SJCRH30 (cell line): ENCODE measurements at regions not wholly inside any gene's neighbourhood (a gene's known extent, or its start where the extent isn't known, plus 50 kb on each side); places are given as distances from the start of the nearest gene placed in this dataset.
"Not testable (repeated sequence)": the region's sequence is repeated elsewhere in the genome, so short reads cannot be mapped to it uniquely, and the experiment has no call there.

Experiments used
- DNase-seq, 2 experiments: peaks; one replicate each; pipeline ENCODE4 v3.0.0-alpha.2; 2015 to 2020
- H3K27ac ChIP-seq: fragments of 250-450 bp; sonication (Bioruptor Pico); 2 replicates; pipeline ENCODE4 v1.5.1; 2020; ENCODE audit warnings: mild to moderate bottlenecking, moderate library complexity
- H3K27me3 ChIP-seq: fragments of 250-450 bp; sonication (Bioruptor Pico); 2 replicates; pipeline ENCODE4 v1.5.1; 2020; ENCODE audit warnings: mild to moderate bottlenecking, moderate library complexity
- H3K36me3 ChIP-seq: fragments of 250-450 bp; sonication (Bioruptor Pico); 2 replicates; pipeline ENCODE4 v1.5.1; 2020; ENCODE audit warnings: mild to moderate bottlenecking, moderate library complexity
- H3K4me1 ChIP-seq: fragments of 250-450 bp; sonication (Bioruptor Pico); 2 replicates; pipeline ENCODE4 v1.5.1; 2020; ENCODE audit warnings: mild to moderate bottlenecking, moderate library complexity
- H3K4me3 ChIP-seq: fragments of 250-450 bp; sonication (Bioruptor Pico); 2 replicates; pipeline ENCODE4 v1.5.1; 2020; ENCODE audit warnings: mild to moderate bottlenecking, moderate library complexity
- H3K9me3 ChIP-seq: fragments of 250-450 bp; sonication (Bioruptor Pico); replicated peaks from 2 replicates; pipeline ENCODE4 v1.5.1; 2020; ENCODE audit warnings: mild to moderate bottlenecking, moderate library complexity

DNA sequence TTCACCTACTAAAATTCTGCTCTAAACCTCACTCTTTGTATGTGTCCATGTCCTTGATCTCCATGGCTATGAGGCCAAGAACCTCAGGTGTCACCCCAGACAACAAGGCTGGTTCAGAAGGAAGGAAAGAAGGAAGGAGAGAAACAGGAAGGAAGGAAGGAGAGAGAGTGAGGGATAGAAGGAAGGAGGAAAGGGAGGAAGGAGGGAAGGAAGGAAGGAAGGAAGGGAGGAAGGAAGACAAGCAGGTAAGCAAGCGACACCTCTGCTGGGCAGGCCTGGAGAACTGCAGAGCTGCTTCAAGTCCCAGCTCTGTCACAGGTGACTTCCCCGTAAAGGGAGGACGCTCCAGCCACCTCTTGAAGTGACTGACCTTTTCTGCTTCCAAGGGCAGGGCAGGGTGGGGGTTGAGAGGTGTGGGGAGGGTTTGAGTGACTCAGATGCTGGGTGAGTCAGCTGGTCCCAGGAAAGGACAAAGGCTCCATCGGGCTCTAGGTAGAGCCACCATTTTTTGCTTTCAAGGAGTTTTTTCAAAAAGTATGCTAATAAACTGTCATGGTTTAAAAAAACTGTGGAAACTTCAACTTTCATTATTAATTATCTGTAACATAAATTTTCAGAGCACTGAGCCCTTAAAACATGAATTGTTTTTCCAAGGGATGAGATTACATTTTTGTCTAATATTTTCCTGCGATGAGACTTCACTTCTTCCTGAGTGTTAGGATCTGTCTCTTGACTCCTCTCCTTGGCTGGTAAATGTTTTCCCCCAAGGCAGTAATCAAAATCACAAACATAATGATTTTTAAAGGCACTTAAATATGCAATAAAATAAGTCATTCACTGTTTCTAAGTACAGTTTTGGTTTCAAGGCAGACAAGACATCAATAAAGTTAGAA is 90.1 kb upstream of the L3MBTL4 start:
- no peak for DNase-seq
- H3K4me1 ChIP-seq = no peaks in the 10 kb centered on the region
- no peaks in the 10 kb centered on the region for H3K27me3 ChIP-seq
- no peaks in the 10 kb centered on the region for H3K9me3 ChIP-seq
- no peak overlapping the region for H3K4me3 ChIP-seq
- no peaks in the 10 kb centered on the region for H3K36me3 ChIP-seq
- no peak overlapping the region for H3K27ac ChIP-seq

DNA sequence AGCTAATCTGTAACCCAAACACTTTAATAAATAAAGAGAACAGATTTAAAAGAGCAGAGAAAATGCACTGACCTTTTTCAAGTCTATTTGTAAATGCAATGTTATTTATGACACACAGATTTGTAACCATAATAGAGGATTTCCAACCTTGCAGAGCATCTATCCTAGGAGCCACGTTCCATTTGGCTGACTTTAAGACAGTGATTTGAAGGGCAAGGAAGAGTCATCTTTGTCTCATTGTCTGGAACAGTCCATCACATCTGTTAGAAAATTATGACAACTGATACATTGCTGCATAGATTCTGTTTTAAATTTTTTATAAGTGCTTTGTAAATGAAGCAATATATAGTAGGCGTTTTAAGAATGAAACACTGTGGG is 90.8 kb upstream of the L3MBTL4 start:
- no peaks in the 10 kb centered on the region for H3K27me3 ChIP-seq
- H3K4me1 ChIP-seq = no peaks in the 10 kb centered on the region
- no peak overlapping the region for H3K27ac ChIP-seq
- no peaks in the 10 kb centered on the region for H3K9me3 ChIP-seq
- no peaks in the 10 kb centered on the region for H3K36me3 ChIP-seq
- no peak overlapping the region for H3K4me3 ChIP-seq
- DNase-seq = no peak

DNA sequence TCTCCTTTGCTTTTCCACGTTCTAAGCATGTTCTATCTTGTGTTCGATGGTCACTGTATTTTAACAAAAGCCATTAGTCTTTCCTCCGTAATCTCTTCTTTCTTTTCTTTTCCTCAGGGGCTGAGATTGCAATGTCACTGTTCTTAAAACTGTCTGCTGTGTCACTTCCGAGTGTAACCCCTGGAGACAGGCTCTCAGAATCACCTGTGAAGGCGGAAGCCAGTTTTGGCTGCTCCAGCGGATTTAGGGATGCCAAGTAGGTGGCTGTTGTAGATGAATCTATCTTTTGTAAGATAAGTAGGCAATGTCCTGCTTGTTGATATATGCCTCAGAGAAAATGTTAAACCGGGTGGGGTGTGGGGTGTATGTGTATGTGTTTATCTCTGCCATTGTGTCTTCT is 94.7 kb upstream of the L3MBTL4 start:
- H3K4me3 ChIP-seq = no peak overlapping the region
- no peak overlapping the region for H3K27ac ChIP-seq
- H3K36me3 ChIP-seq = no peaks in the 10 kb centered on the region
- no peaks in the 10 kb centered on the region for H3K27me3 ChIP-seq
- H3K4me1 ChIP-seq = no peaks in the 10 kb centered on the region
- no peak for DNase-seq
- no peaks in the 10 kb centered on the region for H3K9me3 ChIP-seq

DNA sequence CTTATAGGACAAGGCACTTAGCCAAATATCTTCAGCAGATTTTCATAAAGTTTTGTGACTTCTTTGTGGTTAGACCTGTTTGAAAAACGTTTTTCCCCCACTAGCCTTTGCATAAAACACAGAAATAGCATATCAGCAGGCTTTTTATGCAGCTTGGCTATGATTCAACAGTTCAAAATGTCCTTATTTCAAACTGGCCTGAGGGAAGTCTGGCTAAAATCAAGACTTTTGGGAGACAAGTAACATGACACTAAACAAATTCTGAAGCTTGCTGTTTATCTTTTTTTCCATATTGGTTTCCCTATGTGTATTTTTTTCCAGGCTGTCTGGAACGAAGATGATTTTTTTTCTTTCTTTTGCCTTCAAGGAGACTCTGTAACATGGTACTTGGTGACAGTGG is 95.1 kb upstream of the L3MBTL4 start:
- Histone ChIP-seq H3K27me3 (no peaks in the 10 kb centered on the region), H3K27ac (no peak overlapping the region), H3K4me3 (no peak overlapping the region), H3K9me3 (no peaks in the 10 kb centered on the region), H3K36me3 (no peaks in the 10 kb centered on the region), H3K4me1 (no peaks in the 10 kb centered on the region)
- DNase-seq = no peak

GRCh38 chr18:6520901-6521300 is 106.2 kb upstream of the L3MBTL4 start:
- no peaks in the 10 kb centered on the region for H3K36me3 ChIP-seq

DNA sequence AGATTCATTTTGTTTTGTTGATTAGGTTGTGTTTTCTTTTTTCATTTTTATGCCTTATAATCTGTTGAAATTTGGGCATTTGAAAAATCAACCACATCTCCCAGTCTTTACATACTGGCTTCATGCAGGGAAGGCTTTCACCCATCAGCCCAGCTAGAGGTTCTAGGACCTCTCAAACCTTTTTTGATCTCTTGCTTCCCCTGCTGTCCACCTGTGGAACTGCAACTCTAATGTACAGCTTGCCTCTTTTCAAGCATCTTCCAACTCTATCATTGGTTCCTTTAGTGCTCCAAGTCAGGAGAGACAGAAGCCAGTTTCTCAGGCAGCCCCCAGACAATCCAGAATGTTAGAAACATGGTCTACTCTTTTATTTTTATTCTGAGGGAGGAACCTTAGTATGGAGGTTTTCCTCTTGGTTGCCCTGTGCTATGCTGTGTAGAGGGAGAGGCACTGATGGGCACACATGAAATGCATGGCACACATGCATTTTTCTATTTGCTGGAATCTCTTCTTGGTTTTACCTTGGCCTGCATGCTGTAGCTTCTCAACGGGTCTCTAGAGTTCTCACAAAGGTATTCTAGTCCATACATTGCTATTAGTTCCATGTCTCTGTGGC is 107.2 kb upstream of the L3MBTL4 start:
- no peak overlapping the region for H3K4me3 ChIP-seq

More at GRCh38 chr18:6520901-6521300, 106.2 kb upstream of the L3MBTL4 start:
- H3K9me3 ChIP-seq = no peaks in the 10 kb centered on the region
- no peak overlapping the region for H3K4me3 ChIP-seq
- H3K27ac ChIP-seq = no peak overlapping the region
- no peak for DNase-seq
- H3K27me3 ChIP-seq = no peaks in the 10 kb centered on the region
- H3K4me1 ChIP-seq = no peaks in the 10 kb centered on the region

DNA sequence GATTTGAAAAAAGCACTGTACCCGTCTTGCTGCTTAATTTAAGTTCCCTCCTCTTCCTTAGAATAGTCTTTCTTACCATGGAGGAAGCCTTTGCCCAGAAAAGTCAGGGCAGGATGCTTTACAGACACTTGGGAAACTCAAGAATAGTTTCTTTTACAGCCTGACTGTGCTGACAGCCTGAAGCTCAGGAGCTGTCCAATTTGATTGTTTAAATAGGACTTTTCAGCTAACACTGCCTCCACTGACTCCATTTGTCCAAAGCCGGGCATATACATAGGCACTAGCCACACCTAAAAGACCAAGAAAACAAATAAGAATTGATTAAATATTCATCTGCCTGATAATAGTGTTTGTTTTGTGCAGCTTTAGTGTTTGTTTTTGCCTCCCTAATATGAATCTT is 110.9 kb upstream of the L3MBTL4 start:
- H3K27me3 ChIP-seq = no peaks in the 10 kb centered on the region
- no peaks in the 10 kb centered on the region for H3K9me3 ChIP-seq
- H3K27ac ChIP-seq = no peak overlapping the region
- no peaks in the 10 kb centered on the region for H3K4me1 ChIP-seq
- no peaks in the 10 kb centered on the region for H3K36me3 ChIP-seq
- no peak for DNase-seq
- no peak overlapping the region for H3K4me3 ChIP-seq

More for the DNA sequence above, 107.2 kb upstream of the L3MBTL4 start:
- no peaks in the 10 kb centered on the region for H3K36me3 ChIP-seq
- peak; percentile 8 to 57 for DNase-seq
- H3K4me1 ChIP-seq = no peaks in the 10 kb centered on the region
- H3K9me3 ChIP-seq = no peaks in the 10 kb centered on the region
- H3K27ac ChIP-seq = no peak overlapping the region
- no peaks in the 10 kb centered on the region for H3K27me3 ChIP-seq

DNA sequence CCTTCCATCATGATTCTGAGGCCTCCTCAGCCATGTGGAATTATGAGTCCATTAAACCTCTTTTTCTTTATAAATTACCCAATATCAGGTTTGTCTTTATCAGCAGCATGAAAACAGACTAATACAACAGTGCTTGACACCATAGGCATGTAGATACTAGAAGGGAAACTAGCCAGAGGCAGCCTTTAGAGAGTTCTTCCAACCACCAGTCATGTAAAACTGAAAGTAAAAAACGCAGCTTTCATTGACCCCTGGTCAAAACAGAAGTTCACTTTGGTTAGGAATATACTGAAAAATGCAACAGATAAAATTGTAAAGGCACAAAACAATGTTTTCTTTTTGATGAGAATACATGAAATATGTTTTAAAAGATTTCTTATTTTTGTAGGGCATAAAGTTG is 122.8 kb upstream of the L3MBTL4 start:
- H3K9me3 ChIP-seq = no peaks in the 10 kb centered on the region

GRCh38 chr18:6541131-6541679 is 126.5 kb upstream of the L3MBTL4 start:
- not testable (repeated sequence) for H3K9me3 ChIP-seq, H3K36me3 ChIP-seq, H3K4me1 ChIP-seq, H3K4me3 ChIP-seq, H3K27me3 ChIP-seq, H3K27ac ChIP-seq
- DNase-seq = peak; percentile 26 to 61

More for the DNA sequence above, 122.8 kb upstream of the L3MBTL4 start:
- Histone ChIP-seq H3K4me1 (no peaks in the 10 kb centered on the region), H3K27ac (no peak overlapping the region), H3K36me3 (no peaks in the 10 kb centered on the region), H3K27me3 (no peaks in the 10 kb centered on the region), H3K4me3 (no peak overlapping the region)
- DNase-seq = no peak

DNA sequence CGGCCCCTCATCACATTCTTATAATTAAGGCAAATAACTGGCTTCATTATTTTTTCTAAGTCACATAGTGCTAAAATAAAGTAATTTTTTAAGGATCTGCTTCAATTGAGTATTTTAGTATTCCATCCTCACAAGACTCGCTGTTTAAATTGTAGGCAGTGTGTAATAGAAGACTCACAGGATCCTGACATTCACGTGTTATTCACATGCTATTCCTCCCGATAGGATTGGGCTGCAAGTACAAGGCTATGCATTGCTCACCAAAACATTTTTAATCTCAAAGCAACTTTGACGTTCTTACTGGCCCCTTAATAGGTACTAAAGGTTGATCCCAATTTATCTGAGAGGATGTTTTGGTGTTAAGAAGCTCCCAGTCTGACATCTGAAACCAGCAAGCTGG is 127.6 kb upstream of the L3MBTL4 start:
- Histone ChIP-seq H3K27me3 (no peaks in the 10 kb centered on the region), H3K4me1 (no peaks in the 10 kb centered on the region), H3K27ac (no peak overlapping the region), H3K4me3 (no peak overlapping the region), H3K9me3 (no peaks in the 10 kb centered on the region), H3K36me3 (no peaks in the 10 kb centered on the region)
- DNase-seq = no peak

GRCh38 chr18:6543330-6543908 is 128.7 kb upstream of the L3MBTL4 start:
- DNase-seq = peak in 1 of 2 experiments; percentile 40
- Histone ChIP-seq H3K4me1 (no peaks in the 10 kb centered on the region), H3K27ac (no peak overlapping the region), H3K4me3 (no peak overlapping the region), H3K9me3 (no peaks in the 10 kb centered on the region), H3K36me3 (no peaks in the 10 kb centered on the region), H3K27me3 (no peaks in the 10 kb centered on the region)

- Histone ChIP-seq H3K4me3 (no peak overlapping the region), H3K4me1 (no peaks in the 10 kb centered on the region), H3K27me3 (no peaks in the 10 kb centered on the region), H3K36me3 (no peaks in the 10 kb centered on the region), H3K9me3 (no peaks in the 10 kb centered on the region), H3K27ac (no peak overlapping the region)
- no peak for DNase-seq
Observed at GRCh38 chr18:6546229-6546628, 131.5 kb upstream of the L3MBTL4 start.

GRCh38 chr18:6547476-6547875 is 132.8 kb upstream of the L3MBTL4 start:
- no peaks in the 10 kb centered on the region for H3K27me3 ChIP-seq
- no peaks in the 10 kb centered on the region for H3K4me1 ChIP-seq
- H3K9me3 ChIP-seq = no peaks in the 10 kb centered on the region
- no peak overlapping the region for H3K27ac ChIP-seq
- no peak overlapping the region for H3K4me3 ChIP-seq
- H3K36me3 ChIP-seq = no peaks in the 10 kb centered on the region
- DNase-seq = no peak

DNA sequence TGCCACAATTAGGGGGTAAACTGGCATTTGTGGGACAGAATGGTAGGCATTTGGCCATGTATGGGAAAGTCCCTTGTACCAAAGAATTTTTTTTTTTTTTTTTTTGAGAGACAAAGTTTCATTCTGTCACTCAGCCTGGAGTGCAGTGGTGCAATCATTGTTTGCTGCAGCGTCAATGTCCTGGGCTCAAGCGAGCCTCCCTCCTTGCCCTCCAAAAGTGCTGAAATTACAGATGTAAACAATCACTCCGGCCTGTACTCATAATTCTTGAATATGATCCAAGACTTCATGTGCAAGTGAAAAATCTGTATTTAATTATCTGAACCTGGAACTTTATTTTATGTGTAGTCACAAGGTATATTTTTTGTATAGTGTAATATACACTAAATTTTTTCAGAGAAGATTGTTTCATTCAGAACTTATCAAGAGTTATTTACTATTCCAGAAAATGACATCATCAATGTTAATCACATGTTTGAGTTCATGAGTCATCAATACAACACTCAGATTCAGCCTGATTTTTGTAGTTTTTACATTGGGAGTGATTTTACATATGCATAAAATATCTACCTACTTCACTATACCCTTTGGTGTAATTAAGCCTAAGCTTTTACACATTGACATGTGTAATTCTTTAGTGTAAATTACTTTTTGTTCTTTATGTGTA is 138.7 kb upstream of the L3MBTL4 start:
- no peaks in the 10 kb centered on the region for H3K27me3 ChIP-seq
- no peaks in the 10 kb centered on the region for H3K4me1 ChIP-seq
- no peaks in the 10 kb centered on the region for H3K9me3 ChIP-seq
- H3K27ac ChIP-seq = no peak overlapping the region
- no peaks in the 10 kb centered on the region for H3K36me3 ChIP-seq
- no peak for DNase-seq
- H3K4me3 ChIP-seq = no peak overlapping the region
